ENCODE measurements at regions not wholly inside any gene's neighbourhood (a gene's known extent, or its start where the extent isn't known, plus 50 kb on each side); places are given as distances from the start of the nearest gene placed in this dataset.

GRCh38 chr9:75715360-75715759 is 175.1 kb upstream of the PCSK5 start:
- Mint-ChIP-seq H3K27ac (no peak overlapping the region), H3K36me3 (ENCODE audit: low read depth) (no peaks in the 10 kb centered on the region), H3K4me3 (no peak overlapping the region), H3K4me1 (no peaks in the 10 kb centered on the region), H3K9me3 (no peaks in the 10 kb centered on the region), H3K27me3 (peaks cover 6% of the 10 kb centered on the region)
- no peak for ATAC-seq (replicated peaks)

GRCh38 chr9:75718677-75719076 is 171.8 kb upstream of the PCSK5 start:
- Mint-ChIP-seq H3K36me3 (ENCODE audit: low read depth) (no peaks in the 10 kb centered on the region), H3K27ac (no peak overlapping the region), H3K4me1 (no peaks in the 10 kb centered on the region), H3K4me3 (no peak overlapping the region), H3K9me3 (no peaks in the 10 kb centered on the region), H3K27me3 (peaks cover 9% of the 10 kb centered on the region)
- ATAC-seq (replicated peaks), result no peak

GRCh38 chr9:75728391-75728790 is 162.1 kb upstream of the PCSK5 start:
- no peak for ATAC-seq (replicated peaks)
- Mint-ChIP-seq H3K27me3 (no peaks in the 10 kb centered on the region), H3K9me3 (peaks cover 3% of the 10 kb centered on the region), H3K4me1 (no peaks in the 10 kb centered on the region), H3K36me3 (ENCODE audit: low read depth) (no peaks in the 10 kb centered on the region), H3K4me3 (no peak overlapping the region), H3K27ac (no peak overlapping the region)

GRCh38 chr9:75734802-75735201 is 155.7 kb upstream of the PCSK5 start:
- no peaks in the 10 kb centered on the region for H3K9me3 Mint-ChIP-seq
- no peak overlapping the region for H3K27ac Mint-ChIP-seq
- no peak overlapping the region for H3K4me3 Mint-ChIP-seq
- H3K27me3 Mint-ChIP-seq, result peaks cover 8% of the 10 kb centered on the region
- ATAC-seq (replicated peaks), result no peak
- no peaks in the 10 kb centered on the region for H3K4me1 Mint-ChIP-seq
- H3K36me3 Mint-ChIP-seq (ENCODE audit: low read depth), result no peaks in the 10 kb centered on the region

GRCh38 chr9:75739884-75740611 is 150.4 kb upstream of the PCSK5 start:
- no peaks in the 10 kb centered on the region for H3K4me1 Mint-ChIP-seq
- H3K27me3 Mint-ChIP-seq, result peaks cover 10% of the 10 kb centered on the region
- no peak overlapping the region for H3K4me3 Mint-ChIP-seq
- H3K9me3 Mint-ChIP-seq, result no peaks in the 10 kb centered on the region
- no peak overlapping the region for H3K27ac Mint-ChIP-seq
- H3K36me3 Mint-ChIP-seq (ENCODE audit: low read depth), result no peaks in the 10 kb centered on the region
- ATAC-seq (replicated peaks), result no peak

GRCh38 chr9:75743855-75744254 is 146.6 kb upstream of the PCSK5 start:
- Mint-ChIP-seq H3K4me3 (no peak overlapping the region), H3K4me1 (no peaks in the 10 kb centered on the region), H3K9me3 (no peaks in the 10 kb centered on the region), H3K36me3 (ENCODE audit: low read depth) (no peaks in the 10 kb centered on the region), H3K27me3 (peaks cover 6% of the 10 kb centered on the region), H3K27ac (no peak overlapping the region)
- ATAC-seq (replicated peaks), result no peak

GRCh38 chr9:75754080-75754479 is 136.4 kb upstream of the PCSK5 start:
- Mint-ChIP-seq H3K9me3 (peaks cover 4% of the 10 kb centered on the region), H3K36me3 (ENCODE audit: low read depth) (no peaks in the 10 kb centered on the region), H3K4me1 (no peaks in the 10 kb centered on the region), H3K4me3 (no peak overlapping the region), H3K27ac (no peak overlapping the region), H3K27me3 (no peaks in the 10 kb centered on the region)
- ATAC-seq (replicated peaks), result no peak

GRCh38 chr9:75775166-75775565 is 115.3 kb upstream of the PCSK5 start:
- ATAC-seq (replicated peaks), result no peak
- peaks cover 4% of the 10 kb centered on the region for H3K9me3 Mint-ChIP-seq
- no peaks in the 10 kb centered on the region for H3K4me1 Mint-ChIP-seq
- H3K27me3 Mint-ChIP-seq, result peaks cover 16% of the 10 kb centered on the region
- no peaks in the 10 kb centered on the region for H3K36me3 Mint-ChIP-seq (ENCODE audit: low read depth)
- H3K4me3 Mint-ChIP-seq, result no peak overlapping the region
- no peak overlapping the region for H3K27ac Mint-ChIP-seq

GRCh38 chr9:75775966-75776691 is 114.3 kb upstream of the PCSK5 start:
- no peak overlapping the region for H3K27ac Mint-ChIP-seq
- no peaks in the 10 kb centered on the region for H3K4me1 Mint-ChIP-seq
- peaks cover 12% of the 10 kb centered on the region for H3K27me3 Mint-ChIP-seq
- no peak overlapping the region for H3K4me3 Mint-ChIP-seq
- ATAC-seq (replicated peaks), result no peak
- H3K9me3 Mint-ChIP-seq, result no peaks in the 10 kb centered on the region
- H3K36me3 Mint-ChIP-seq (ENCODE audit: low read depth), result no peaks in the 10 kb centered on the region

GRCh38 chr9:75780185-75780584 is 110.3 kb upstream of the PCSK5 start:
- Mint-ChIP-seq H3K36me3 (ENCODE audit: low read depth) (no peaks in the 10 kb centered on the region), H3K4me1 (no peaks in the 10 kb centered on the region), H3K27ac (no peak overlapping the region), H3K9me3 (no peaks in the 10 kb centered on the region), H3K4me3 (no peak overlapping the region), H3K27me3 (peaks cover 9% of the 10 kb centered on the region)
- no peak for ATAC-seq (replicated peaks)

- no peak overlapping the region for H3K27ac Mint-ChIP-seq
- H3K4me1 Mint-ChIP-seq, result no peaks in the 10 kb centered on the region
- no peaks in the 10 kb centered on the region for H3K9me3 Mint-ChIP-seq
- no peak overlapping the region for H3K4me3 Mint-ChIP-seq
- H3K27me3 Mint-ChIP-seq, result no peaks in the 10 kb centered on the region
- H3K36me3 Mint-ChIP-seq (ENCODE audit: low read depth), result no peaks in the 10 kb centered on the region
- ATAC-seq (replicated peaks), result peak; percentile 52
These were observed 102.4 kb upstream of the PCSK5 start for GRCh38 chr9:75788006-75788634.

GRCh38 chr9:75797085-75797580 is 93.3 kb upstream of the PCSK5 start:
- no peak overlapping the region for H3K27ac Mint-ChIP-seq
- H3K9me3 Mint-ChIP-seq, result peaks cover 3% of the 10 kb centered on the region
- H3K4me1 Mint-ChIP-seq, result no peaks in the 10 kb centered on the region
- H3K4me3 Mint-ChIP-seq, result no peak overlapping the region
- ATAC-seq (replicated peaks), result no peak
- H3K36me3 Mint-ChIP-seq (ENCODE audit: low read depth), result no peaks in the 10 kb centered on the region
- peaks cover 5% of the 10 kb centered on the region for H3K27me3 Mint-ChIP-seq

GRCh38 chr9:75798505-75798904 is 92.0 kb upstream of the PCSK5 start:
- Mint-ChIP-seq H3K4me3 (no peak overlapping the region), H3K36me3 (ENCODE audit: low read depth) (no peaks in the 10 kb centered on the region), H3K4me1 (no peaks in the 10 kb centered on the region), H3K27me3 (peaks cover 5% of the 10 kb centered on the region), H3K9me3 (peaks cover 3% of the 10 kb centered on the region), H3K27ac (no peak overlapping the region)
- ATAC-seq (replicated peaks), result no peak

GRCh38 chr9:75803130-75803529 is 87.3 kb upstream of the PCSK5 start:
- Mint-ChIP-seq H3K4me1 (no peaks in the 10 kb centered on the region), H3K9me3 (no peaks in the 10 kb centered on the region), H3K4me3 (no peak overlapping the region), H3K27ac (no peak overlapping the region), H3K36me3 (ENCODE audit: low read depth) (no peaks in the 10 kb centered on the region), H3K27me3 (no peaks in the 10 kb centered on the region)
- no peak for ATAC-seq (replicated peaks)

- peaks cover 6% of the 10 kb centered on the region for H3K27me3 Mint-ChIP-seq
- H3K9me3 Mint-ChIP-seq, result peaks cover 21% of the 10 kb centered on the region
- no peak overlapping the region for H3K27ac Mint-ChIP-seq
- H3K4me1 Mint-ChIP-seq, result no peaks in the 10 kb centered on the region
- no peak for ATAC-seq (replicated peaks)
- no peaks in the 10 kb centered on the region for H3K36me3 Mint-ChIP-seq (ENCODE audit: low read depth)
- no peak overlapping the region for H3K4me3 Mint-ChIP-seq
These were observed 80.4 kb upstream of the PCSK5 start for GRCh38 chr9:75810063-75810462.
